Immature natural killer cell (primary cell): ENCODE measurements at regions not wholly inside any gene's neighbourhood (a gene's known extent, or its start where the extent isn't known, plus 50 kb on each side); places are given as distances from the start of the nearest gene placed in this dataset.

Experiments
- DNase-seq, 3 donors: peaks; one replicate each; pipeline ENCODE4 v3.0.0; 2022; ENCODE audit warnings: mixed read lengths in 1 of 3
- H3K27ac Mint-ChIP-seq, 6 donors: one replicate each; pipeline ENCODE4 v1.8.0; 2020; ENCODE audit warnings: mixed read lengths in 6 of 6, mild to moderate bottlenecking in 5 of 6, inconsistent platforms in 4 of 6, moderate library complexity in 3 of 6
- H3K27me3 Mint-ChIP-seq, 3 donors: one replicate each; pipeline ENCODE4 v1.8.0; 2020 to 2021; ENCODE audit warnings: low read depth in 3 of 3, mild to moderate bottlenecking in 3 of 3, mixed read lengths in 3 of 3, moderate library complexity in 3 of 3, inconsistent platforms in 1 of 3
- H3K36me3 Mint-ChIP-seq, 3 donors: one replicate each; pipeline ENCODE4 v1.8.0; 2020; ENCODE audit warnings: mixed read lengths in 3 of 3, inconsistent platforms in 2 of 3, mild to moderate bottlenecking in 2 of 3
- H3K4me1 Mint-ChIP-seq, 2 donors: one replicate each; pipeline ENCODE4 v1.8.0; 2020; ENCODE audit warnings: inconsistent platforms in 2 of 2, mild to moderate bottlenecking in 2 of 2, mixed read lengths in 2 of 2, moderate library complexity in 1 of 2
- H3K4me3 Mint-ChIP-seq, 5 donors: one replicate each; pipeline ENCODE4 v1.8.0; 2020; ENCODE audit warnings: mild to moderate bottlenecking in 5 of 5, mixed read lengths in 5 of 5, inconsistent platforms in 3 of 5, moderate library complexity in 3 of 5
- H3K9me3 Mint-ChIP-seq, 6 donors: one replicate each; pipeline ENCODE4 v1.8.0; 2020; ENCODE audit warnings: mild to moderate bottlenecking in 6 of 6, mixed read lengths in 6 of 6, inconsistent platforms in 4 of 6, moderate library complexity in 3 of 6

- Mint-ChIP-seq H3K4me1 (no peaks in the 10 kb centered on the region), H3K4me3 (no peak overlapping the region), H3K27ac (no peak overlapping the region), H3K9me3 (peaks cover 0 to 5% (median under 1%) of the 10 kb centered on the region in 6 donors), H3K27me3 (peaks cover 0 to 2% (median 0%) of the 10 kb centered on the region in 3 donors), H3K36me3 (no peaks in the 10 kb centered on the region)
- DNase-seq, result no peak
Observed at GRCh38 chr2:220127311-220127710, 499.9 kb downstream of the SLC4A3 start.

GRCh38 chr2:220127876-220128275 lies 500.4 kb downstream of the SLC4A3 start:
- H3K4me1 Mint-ChIP-seq, result no peaks in the 10 kb centered on the region
- DNase-seq, result no peak
- H3K9me3 Mint-ChIP-seq, result peaks cover 0 to 5% (median under 1%) of the 10 kb centered on the region in 6 donors
- no peaks in the 10 kb centered on the region for H3K36me3 Mint-ChIP-seq
- H3K4me3 Mint-ChIP-seq, result no peak overlapping the region
- peaks cover 0 to 2% (median 0%) of the 10 kb centered on the region in 3 donors for H3K27me3 Mint-ChIP-seq
- no peak overlapping the region for H3K27ac Mint-ChIP-seq

GRCh38 chr2:220129391-220129790 lies 502.0 kb downstream of the SLC4A3 start:
- DNase-seq, result no peak
- peaks cover 0 to 7% (median 2%) of the 10 kb centered on the region in 6 donors for H3K9me3 Mint-ChIP-seq
- H3K27me3 Mint-ChIP-seq, result peaks cover 0 to 4% (median 0%) of the 10 kb centered on the region in 3 donors
- no peak overlapping the region for H3K27ac Mint-ChIP-seq
- no peak overlapping the region for H3K4me3 Mint-ChIP-seq
- no peaks in the 10 kb centered on the region for H3K4me1 Mint-ChIP-seq
- no peaks in the 10 kb centered on the region for H3K36me3 Mint-ChIP-seq

GRCh38 chr2:220134756-220135534 lies 507.5 kb downstream of the SLC4A3 start:
- peaks cover 0 to 7% (median 2%) of the 10 kb centered on the region in 6 donors for H3K9me3 Mint-ChIP-seq
- H3K27ac Mint-ChIP-seq, result no peak overlapping the region
- H3K27me3 Mint-ChIP-seq, result peaks cover 0 to 3% (median 0%) of the 10 kb centered on the region in 3 donors
- no peak overlapping the region for H3K4me3 Mint-ChIP-seq
- H3K36me3 Mint-ChIP-seq, result no peaks in the 10 kb centered on the region
- DNase-seq, result no peak
- no peaks in the 10 kb centered on the region for H3K4me1 Mint-ChIP-seq

- H3K27ac Mint-ChIP-seq, result no peak overlapping the region
- no peak for DNase-seq
- H3K4me3 Mint-ChIP-seq, result no peak overlapping the region
- no peaks in the 10 kb centered on the region for H3K4me1 Mint-ChIP-seq
- peaks cover 0 to 1% (median 0%) of the 10 kb centered on the region in 3 donors for H3K27me3 Mint-ChIP-seq
- H3K9me3 Mint-ChIP-seq, result peaks cover 2 to 19% (median 9%) of the 10 kb centered on the region in 6 donors
- H3K36me3 Mint-ChIP-seq, result no peaks in the 10 kb centered on the region
Observed at GRCh38 chr2:220143336-220143735, 515.9 kb downstream of the SLC4A3 start.

- Mint-ChIP-seq H3K4me3 (no peak overlapping the region), H3K27ac (no peak overlapping the region), H3K9me3 (peaks cover 2 to 19% (median 9%) of the 10 kb centered on the region in 6 donors), H3K4me1 (no peaks in the 10 kb centered on the region), H3K36me3 (no peaks in the 10 kb centered on the region), H3K27me3 (peaks cover 0 to 1% (median 0%) of the 10 kb centered on the region in 3 donors)
- no peak for DNase-seq
Observed at GRCh38 chr2:220144411-220144810, 517.0 kb downstream of the SLC4A3 start.

DNA sequence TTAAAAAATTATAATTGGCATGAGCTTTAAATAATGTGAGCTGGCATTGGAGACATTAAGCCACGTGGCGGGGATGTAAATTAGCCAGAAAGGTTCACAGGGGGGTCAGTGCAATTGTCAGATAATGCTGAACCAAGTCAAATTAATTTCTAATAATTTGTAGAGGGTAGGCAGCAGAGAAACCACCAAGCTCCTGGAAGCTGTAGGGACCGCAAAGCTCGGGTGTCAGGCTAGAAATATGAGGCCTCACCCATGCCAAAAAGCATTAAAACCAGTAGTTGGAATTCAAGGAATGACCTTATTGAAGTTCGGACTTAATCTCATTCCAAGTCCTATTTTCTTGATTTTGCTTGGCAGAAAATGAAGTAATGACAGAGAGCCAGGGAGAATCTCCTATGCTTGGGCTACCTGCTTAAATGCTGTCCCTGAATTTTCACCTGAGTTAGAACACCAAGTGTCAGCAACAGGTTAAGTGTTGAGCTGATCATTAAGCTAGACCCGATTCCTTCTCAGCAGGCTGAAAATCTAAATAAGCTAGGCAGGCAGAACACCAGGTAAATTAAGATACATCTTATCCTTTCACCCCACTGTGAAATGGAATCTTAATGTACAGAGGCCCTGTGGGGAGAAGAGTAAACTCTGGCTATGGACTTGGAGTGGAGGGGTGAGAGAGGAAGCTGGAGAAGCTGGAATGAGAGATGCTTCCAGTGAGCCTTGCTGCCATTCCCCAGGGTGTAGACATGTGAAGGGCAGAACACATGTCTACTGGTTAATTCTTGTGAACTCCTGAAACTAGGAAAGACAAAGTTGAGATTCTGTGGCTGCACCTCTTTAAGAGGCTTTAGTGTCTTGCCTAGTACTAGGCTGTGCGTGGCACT lies 520.0 kb downstream of the SLC4A3 start:
- Mint-ChIP-seq H3K4me1 (no peaks in the 10 kb centered on the region), H3K27ac (no peak overlapping the region), H3K27me3 (peaks cover 0 to 3% (median 1%) of the 10 kb centered on the region in 3 donors), H3K4me3 (no peak overlapping the region), H3K9me3 (peaks cover 2 to 18% (median 9%) of the 10 kb centered on the region in 6 donors), H3K36me3 (no peaks in the 10 kb centered on the region)
- no peak for DNase-seq

DNA sequence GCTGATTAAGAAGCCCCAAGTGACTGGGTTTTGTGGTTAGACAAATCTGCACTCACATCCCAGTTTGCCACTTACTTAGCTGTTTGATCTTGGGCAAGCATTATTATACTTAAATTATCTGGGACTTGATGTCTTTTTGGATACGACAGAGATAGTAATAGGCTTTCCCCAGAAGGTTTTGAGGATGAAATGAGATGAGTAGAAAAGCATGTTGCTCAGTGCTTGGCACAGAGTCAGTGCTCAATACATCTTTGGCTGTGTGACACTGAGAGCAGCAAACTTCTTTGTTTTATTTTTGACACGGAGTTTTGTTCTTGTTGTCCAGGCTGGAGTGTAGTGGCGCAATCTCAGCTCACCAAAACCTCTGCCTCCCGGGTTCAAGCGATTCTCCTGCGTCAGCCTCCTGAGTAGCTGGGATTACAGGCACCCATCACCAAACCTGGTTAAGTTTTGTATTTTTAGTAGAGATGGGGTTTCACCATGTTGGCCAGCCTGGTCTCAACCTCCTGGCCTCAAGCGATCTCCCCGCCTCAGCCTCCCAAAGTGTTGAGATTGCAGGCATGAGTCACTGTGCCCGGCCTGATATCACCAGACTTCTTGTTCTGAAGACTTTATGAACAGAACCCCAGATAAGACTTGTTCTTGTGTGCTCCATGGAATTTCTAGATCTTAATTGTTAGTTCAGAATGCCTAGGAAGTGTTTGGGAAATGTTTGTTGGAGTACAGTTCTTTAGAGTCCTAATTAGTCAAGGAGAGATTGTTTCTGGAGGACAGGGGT lies 521.2 kb downstream of the SLC4A3 start:
- no peak for DNase-seq
- no peak overlapping the region for H3K4me3 Mint-ChIP-seq
- H3K36me3 Mint-ChIP-seq, result no peaks in the 10 kb centered on the region
- peaks cover 0 to 3% (median 1%) of the 10 kb centered on the region in 3 donors for H3K27me3 Mint-ChIP-seq
- no peak overlapping the region for H3K27ac Mint-ChIP-seq
- no peaks in the 10 kb centered on the region for H3K4me1 Mint-ChIP-seq
- peaks cover 2 to 16% (median 8%) of the 10 kb centered on the region in 6 donors for H3K9me3 Mint-ChIP-seq

- Mint-ChIP-seq H3K4me1 (no peaks in the 10 kb centered on the region), H3K9me3 (peaks cover 0 to 7% (median 0%) of the 10 kb centered on the region in 6 donors), H3K27me3 (peaks cover 0 to 3% (median 0%) of the 10 kb centered on the region in 3 donors), H3K36me3 (no peaks in the 10 kb centered on the region), H3K27ac (no peak overlapping the region), H3K4me3 (no peak overlapping the region)
- no peak for DNase-seq
Observed at GRCh38 chr2:220151341-220151740, 523.9 kb downstream of the SLC4A3 start.

DNA sequence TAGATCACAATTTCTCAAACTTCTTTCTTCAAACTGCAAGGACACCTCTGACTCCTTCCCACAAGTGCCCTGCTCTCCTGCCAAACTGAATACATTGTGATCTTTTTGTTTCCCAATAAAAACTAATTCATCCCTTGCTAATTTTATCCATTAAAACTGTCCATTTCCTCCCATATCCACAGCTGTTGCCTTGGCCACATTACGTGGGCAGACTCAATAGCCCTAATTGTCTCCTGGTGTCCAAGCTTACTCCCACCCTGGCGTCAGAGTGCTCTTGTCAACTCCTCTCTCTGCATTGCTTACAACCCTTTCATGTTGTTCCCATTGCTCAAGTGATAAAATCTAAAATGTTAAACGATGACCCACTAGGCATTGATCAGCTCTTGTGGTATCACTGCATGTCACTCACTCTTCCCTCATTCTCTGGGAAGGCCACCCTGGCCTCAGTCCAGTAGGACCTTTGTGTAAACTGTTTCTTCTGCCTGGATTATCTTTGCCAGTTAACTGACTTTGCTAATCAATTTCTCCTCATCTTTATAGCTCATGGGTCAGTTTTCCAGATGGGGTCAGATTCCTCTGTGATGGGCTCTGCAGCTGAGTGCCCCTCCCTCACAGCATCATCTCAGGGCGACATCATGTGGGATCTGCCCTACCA lies 525.0 kb downstream of the SLC4A3 start:
- no peak overlapping the region for H3K27ac Mint-ChIP-seq
- H3K27me3 Mint-ChIP-seq, result peaks cover 0 to 3% (median 0%) of the 10 kb centered on the region in 3 donors
- peak overlapping the region in 1 of 5 donors; percentile 5 for H3K4me3 Mint-ChIP-seq
- H3K4me1 Mint-ChIP-seq, result no peaks in the 10 kb centered on the region
- H3K36me3 Mint-ChIP-seq, result no peaks in the 10 kb centered on the region
- H3K9me3 Mint-ChIP-seq, result peaks cover 0 to 7% (median 0%) of the 10 kb centered on the region in 6 donors
- DNase-seq, result no peak

DNA sequence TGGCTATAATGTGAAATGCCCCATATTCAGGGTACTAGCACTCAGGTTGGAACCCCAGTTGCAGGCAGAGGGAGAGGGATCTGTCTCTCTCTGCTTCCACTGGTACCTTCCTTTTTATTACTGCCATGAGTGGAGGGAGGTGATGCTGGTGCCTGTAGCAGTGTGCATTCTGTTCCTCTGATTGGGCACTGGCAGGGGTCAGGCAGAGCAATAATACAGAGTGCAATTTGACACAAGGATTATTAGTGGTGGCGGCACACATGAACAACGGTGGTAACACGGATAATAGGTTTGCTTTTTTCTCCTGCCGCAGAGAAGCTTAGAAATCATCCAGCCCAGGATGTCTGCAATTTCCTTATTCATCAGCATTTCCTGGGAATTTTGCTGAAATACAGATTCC lies 525.7 kb downstream of the SLC4A3 start:
- no peak overlapping the region for H3K27ac Mint-ChIP-seq
- no peak overlapping the region for H3K4me3 Mint-ChIP-seq
- peaks cover 0 to 7% (median 0%) of the 10 kb centered on the region in 6 donors for H3K9me3 Mint-ChIP-seq
- H3K4me1 Mint-ChIP-seq, result no peaks in the 10 kb centered on the region
- H3K27me3 Mint-ChIP-seq, result peaks cover 0 to 3% (median 0%) of the 10 kb centered on the region in 3 donors
- H3K36me3 Mint-ChIP-seq, result no peaks in the 10 kb centered on the region
- DNase-seq, result no peak

GRCh38 chr2:220154304-220154703 lies 526.9 kb downstream of the SLC4A3 start:
- DNase-seq, result no peak
- Mint-ChIP-seq H3K36me3 (no peaks in the 10 kb centered on the region), H3K27ac (no peak overlapping the region), H3K4me3 (no peak overlapping the region), H3K27me3 (peaks cover 0 to 3% (median 0%) of the 10 kb centered on the region in 3 donors), H3K4me1 (no peaks in the 10 kb centered on the region), H3K9me3 (peaks cover 0 to 7% (median 0%) of the 10 kb centered on the region in 6 donors)

DNA sequence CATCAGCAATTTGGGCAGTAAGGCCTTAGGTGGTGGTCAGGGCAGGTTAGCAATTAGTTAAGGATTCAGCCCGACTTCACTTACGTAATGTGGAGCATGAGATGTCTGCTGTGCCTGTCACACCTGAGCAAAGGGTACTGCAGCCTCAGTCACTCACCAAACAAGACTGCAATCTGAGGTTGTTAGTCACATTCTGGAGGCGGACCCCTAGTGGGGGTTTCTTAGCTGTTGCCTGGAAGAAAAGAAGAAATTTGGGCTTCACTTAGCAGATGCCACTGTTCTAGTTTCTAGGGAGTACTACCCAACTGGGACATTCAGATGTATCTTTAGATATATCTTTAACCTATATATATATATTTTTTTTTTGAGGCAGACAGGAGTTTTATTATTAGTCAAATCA lies 529.9 kb downstream of the SLC4A3 start:
- Mint-ChIP-seq H3K4me3 (no peak overlapping the region), H3K27ac (no peak overlapping the region), H3K36me3 (no peaks in the 10 kb centered on the region), H3K27me3 (no peaks in the 10 kb centered on the region), H3K4me1 (no peaks in the 10 kb centered on the region), H3K9me3 (peaks cover 0 to 5% (median 0%) of the 10 kb centered on the region in 6 donors)
- no peak for DNase-seq
